ENCODE measurements at regions not wholly inside any gene's neighbourhood (a gene's known extent, or its start where the extent isn't known, plus 50 kb on each side); places are given as distances from the start of the nearest gene placed in this dataset.
"Not testable (repeated sequence)": the region's sequence is repeated elsewhere in the genome, so short reads cannot be mapped to it uniquely, and the experiment has no call there.

DNA sequence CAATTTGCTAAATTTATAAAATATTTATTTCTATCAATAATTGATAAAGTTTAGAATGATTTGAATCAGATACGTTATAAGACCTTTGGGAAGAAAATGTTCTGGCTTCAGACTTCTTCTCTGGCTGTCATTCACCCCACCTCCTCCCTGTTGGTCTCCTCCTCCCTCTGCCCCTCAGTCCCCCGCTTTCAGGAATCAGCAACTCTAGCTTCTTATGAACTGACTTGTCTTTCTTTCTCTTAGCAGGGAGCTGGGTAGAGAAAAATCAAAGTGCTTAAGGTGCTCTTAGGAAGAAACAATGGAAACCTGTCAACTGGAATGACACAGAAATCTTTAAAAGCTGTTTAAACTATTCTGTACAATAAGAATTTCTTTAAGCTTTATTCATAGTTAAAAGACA is 71.3 kb upstream of the ETV3 start:
- H3K9me3 ChIP-seq (ENCODE audit: control extremely low read depth in 1 of 5, control insufficient read depth in 4 of 5, insufficient read depth in 2 of 5, low read depth in 1 of 5, low read length in 4 of 5), result peaks cover 0 to 16% (median 4%) of the 10 kb centered on the region in 5 experiments
- no peak overlapping the region for H3K4me3 ChIP-seq (ENCODE audit: control insufficient read depth in 1 of 7, extremely low read depth in 1 of 7, insufficient read depth in 4 of 7, low read depth in 2 of 7, low read length in 6 of 7)
- CTCF ChIA-PET, result interaction anchor here (2.0 kb wide), 1 partner anchor 13 kb away, joined by 8 read pairs; no protein-coding TSS in a partner anchor
- no peak overlapping the region for H3K27ac ChIP-seq (ENCODE audit: insufficient read depth in 1 of 2, low read depth in 1 of 2, low read length in 2 of 2, poor library complexity in 1 of 2, severe bottlenecking in 2 of 2)
- 100% methylated on average over 1 of the region's 2 CpGs for WGBS (ENCODE audit: insufficient coverage)
- peaks cover 0 to 2% (median under 1%) of the 10 kb centered on the region in 5 experiments for H3K27me3 ChIP-seq (replicated peaks in 2 of 5; ENCODE audit: control insufficient read depth in 4 of 5, insufficient read depth in 5 of 5, low read length in 4 of 5)
- DNase-seq, result no peak
- POLR2A ChIA-PET, result no interaction called here
- no peaks in the 10 kb centered on the region for H3K36me3 ChIP-seq (ENCODE audit: control insufficient read depth in 4 of 4, insufficient read depth in 4 of 4, low read length in 3 of 4)
- H3K4me1 ChIP-seq (ENCODE audit: control extremely low read depth in 1 of 4, control insufficient read depth in 4 of 4, insufficient read depth in 4 of 4, low read length in 3 of 4), result no peaks in the 10 kb centered on the region

DNA sequence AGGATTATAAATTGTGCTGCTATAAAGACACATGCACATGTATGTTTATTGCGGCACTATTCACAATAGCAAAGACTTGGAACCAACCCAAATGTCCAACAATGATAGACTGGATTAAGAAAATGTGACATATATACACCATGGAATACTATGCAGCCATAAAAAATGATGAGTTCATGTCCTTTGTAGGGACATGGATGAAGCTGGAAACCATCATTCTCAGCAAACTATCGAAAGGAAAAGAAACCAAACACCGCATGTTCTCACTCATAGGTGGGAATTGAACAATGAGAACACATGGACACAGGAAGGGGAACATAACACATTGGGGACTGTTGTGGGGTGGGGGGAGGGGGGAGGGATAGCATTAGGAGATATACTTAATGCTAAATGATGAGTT is 67.8 kb upstream of the ETV3 start:
- H3K9me3 ChIP-seq (ENCODE audit: control extremely low read depth in 1 of 5, control insufficient read depth in 4 of 5, insufficient read depth in 2 of 5, low read depth in 1 of 5, low read length in 4 of 5); H3K4me3 ChIP-seq (ENCODE audit: control insufficient read depth in 1 of 7, extremely low read depth in 1 of 7, insufficient read depth in 4 of 7, low read depth in 2 of 7, low read length in 6 of 7); H3K27me3 ChIP-seq (replicated peaks in 2 of 5; ENCODE audit: control insufficient read depth in 4 of 5, insufficient read depth in 5 of 5, low read length in 4 of 5); POLR2A ChIA-PET; DNase-seq; H3K4me1 ChIP-seq (ENCODE audit: control extremely low read depth in 1 of 4, control insufficient read depth in 4 of 4, insufficient read depth in 4 of 4, low read length in 3 of 4); H3K36me3 ChIP-seq (ENCODE audit: control insufficient read depth in 4 of 4, insufficient read depth in 4 of 4, low read length in 3 of 4); H3K27ac ChIP-seq (ENCODE audit: insufficient read depth in 1 of 2, low read depth in 1 of 2, low read length in 2 of 2, poor library complexity in 1 of 2, severe bottlenecking in 2 of 2): not testable (repeated sequence)
- no CpG with 5 or more reads among the region's 3 CpGs for WGBS (ENCODE audit: insufficient coverage)
- CTCF ChIA-PET, result interaction anchor here (1.2 kb wide), 1 partner anchor 300 kb away, joined by 3 read pairs; no protein-coding TSS in a partner anchor

DNA sequence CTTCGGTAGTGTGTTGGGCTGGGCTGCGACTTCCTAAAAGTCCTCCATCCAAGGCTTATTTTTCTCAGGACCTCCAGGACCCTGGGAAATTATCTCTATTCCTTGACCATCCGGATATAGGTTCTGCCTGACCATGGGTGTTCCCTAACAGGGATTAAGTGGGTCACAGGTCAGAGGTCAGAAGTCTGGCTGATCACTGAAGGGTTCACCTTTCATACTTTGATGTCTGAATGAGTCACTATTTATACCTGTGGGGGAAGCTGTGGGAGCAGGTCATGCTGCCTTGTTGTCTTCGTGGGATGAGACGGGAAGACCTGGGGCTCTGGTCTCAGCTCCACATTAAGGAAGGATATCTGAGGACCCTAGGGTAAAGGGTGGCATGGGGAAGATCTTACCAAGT is 65.0 kb upstream of the ETV3 start:
- Histone ChIP-seq H3K9me3 (ENCODE audit: control extremely low read depth in 1 of 5, control insufficient read depth in 4 of 5, insufficient read depth in 2 of 5, low read depth in 1 of 5, low read length in 4 of 5) (no peaks in the 10 kb centered on the region), H3K36me3 (ENCODE audit: control insufficient read depth in 4 of 4, insufficient read depth in 4 of 4, low read length in 3 of 4) (no peaks in the 10 kb centered on the region), H3K4me3 (ENCODE audit: control insufficient read depth in 1 of 7, extremely low read depth in 1 of 7, insufficient read depth in 4 of 7, low read depth in 2 of 7, low read length in 6 of 7) (no peak overlapping the region), H3K4me1 (ENCODE audit: control extremely low read depth in 1 of 4, control insufficient read depth in 4 of 4, insufficient read depth in 4 of 4, low read length in 3 of 4) (no peaks in the 10 kb centered on the region), H3K27ac (ENCODE audit: insufficient read depth in 1 of 2, low read depth in 1 of 2, low read length in 2 of 2, poor library complexity in 1 of 2, severe bottlenecking in 2 of 2) (no peak overlapping the region), H3K27me3 (replicated peaks in 2 of 5; ENCODE audit: control insufficient read depth in 4 of 5, insufficient read depth in 5 of 5, low read length in 4 of 5) (peaks cover 0 to 5% (median 2%) of the 10 kb centered on the region in 5 experiments)
- 100% methylated on average over 4 of the region's 5 CpGs for WGBS (ENCODE audit: insufficient coverage)
- ChIA-PET POLR2A (no interaction called here), CTCF (interaction anchor here (0.8 to 2.1 kb wide), 2 partner anchors 10 to 292 kb away, joined by 3 to 8 read pairs; no protein-coding TSS in a partner anchor)
- no peak for DNase-seq

DNA sequence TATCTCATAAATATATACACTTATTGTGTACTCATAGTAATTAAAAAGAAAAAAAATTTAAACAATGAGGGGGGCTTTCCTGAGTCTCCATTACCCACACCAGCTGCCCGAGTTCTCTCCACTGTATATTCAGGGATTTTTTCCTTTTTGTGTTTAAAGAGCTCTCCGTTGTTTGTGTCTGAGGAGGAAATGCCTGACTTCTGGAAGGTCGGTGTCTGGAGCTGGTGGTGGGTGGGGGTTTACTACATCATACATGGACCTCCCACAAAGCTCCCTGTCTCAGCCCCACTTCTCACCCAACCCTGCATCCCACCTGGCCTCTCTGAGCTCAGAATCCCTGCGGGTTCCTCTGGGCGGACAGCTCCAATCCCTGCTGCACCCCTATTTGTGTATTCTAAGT is 64.1 kb upstream of the ETV3 start:
- CTCF ChIA-PET, result interaction anchor here (1.0 to 2.1 kb wide), 2 partner anchors 10 to 281 kb away, joined by 3 to 8 read pairs; no protein-coding TSS in a partner anchor
- no peaks in the 10 kb centered on the region for H3K9me3 ChIP-seq (ENCODE audit: control extremely low read depth in 1 of 5, control insufficient read depth in 4 of 5, insufficient read depth in 2 of 5, low read depth in 1 of 5, low read length in 4 of 5)
- no peak overlapping the region for H3K27ac ChIP-seq (ENCODE audit: insufficient read depth in 1 of 2, low read depth in 1 of 2, low read length in 2 of 2, poor library complexity in 1 of 2, severe bottlenecking in 2 of 2)
- POLR2A ChIA-PET, result no interaction called here
- no peak overlapping the region for H3K4me3 ChIP-seq (ENCODE audit: control insufficient read depth in 1 of 7, extremely low read depth in 1 of 7, insufficient read depth in 4 of 7, low read depth in 2 of 7, low read length in 6 of 7)
- H3K4me1 ChIP-seq (ENCODE audit: control extremely low read depth in 1 of 4, control insufficient read depth in 4 of 4, insufficient read depth in 4 of 4, low read length in 3 of 4), result no peaks in the 10 kb centered on the region
- WGBS (ENCODE audit: insufficient coverage), result 94% methylated on average over 2 of the region's 5 CpGs
- DNase-seq, result no peak
- no peaks in the 10 kb centered on the region for H3K36me3 ChIP-seq (ENCODE audit: control insufficient read depth in 4 of 4, insufficient read depth in 4 of 4, low read length in 3 of 4)
- H3K27me3 ChIP-seq (replicated peaks in 2 of 5; ENCODE audit: control insufficient read depth in 4 of 5, insufficient read depth in 5 of 5, low read length in 4 of 5), result peaks cover 0 to 5% (median 2%) of the 10 kb centered on the region in 5 experiments

DNA sequence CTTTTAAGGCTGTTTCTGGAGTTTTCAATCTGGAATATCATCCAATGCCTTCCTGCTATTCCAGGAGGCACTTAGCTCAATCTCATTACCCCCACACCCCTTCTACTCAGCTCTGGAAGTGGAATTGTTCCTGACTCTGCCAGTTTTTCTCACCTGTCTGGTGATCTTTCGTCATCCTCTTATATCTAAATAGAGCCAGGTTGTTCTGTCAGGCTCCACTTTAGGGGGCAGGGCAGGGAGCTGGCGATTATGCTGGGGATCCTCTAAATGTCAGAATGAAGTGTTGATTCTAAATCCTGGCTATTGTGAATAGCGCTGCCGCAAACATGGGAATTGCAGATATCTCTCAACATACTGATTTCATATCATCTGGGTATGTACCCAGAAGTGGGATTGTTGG is 63.6 kb upstream of the ETV3 start:
- ChIA-PET POLR2A (no interaction called here), CTCF (interaction anchor here (1.0 to 2.1 kb wide), 2 partner anchors 9 to 281 kb away, joined by 3 to 8 read pairs; no protein-coding TSS in a partner anchor)
- no peaks in the 10 kb centered on the region for H3K36me3 ChIP-seq (ENCODE audit: control insufficient read depth in 4 of 4, insufficient read depth in 4 of 4, low read length in 3 of 4)
- H3K27me3 ChIP-seq (replicated peaks in 2 of 5; ENCODE audit: control insufficient read depth in 4 of 5, insufficient read depth in 5 of 5, low read length in 4 of 5), result peaks cover 0 to 5% (median 2%) of the 10 kb centered on the region in 5 experiments
- no peak overlapping the region for H3K4me3 ChIP-seq (ENCODE audit: control insufficient read depth in 1 of 7, extremely low read depth in 1 of 7, insufficient read depth in 4 of 7, low read depth in 2 of 7, low read length in 6 of 7)
- no peaks in the 10 kb centered on the region for H3K9me3 ChIP-seq (ENCODE audit: control extremely low read depth in 1 of 5, control insufficient read depth in 4 of 5, insufficient read depth in 2 of 5, low read depth in 1 of 5, low read length in 4 of 5)
- no peak overlapping the region for H3K27ac ChIP-seq (ENCODE audit: insufficient read depth in 1 of 2, low read depth in 1 of 2, low read length in 2 of 2, poor library complexity in 1 of 2, severe bottlenecking in 2 of 2)
- peaks cover 0 to under 1% (median 0%) of the 10 kb centered on the region in 4 experiments for H3K4me1 ChIP-seq (ENCODE audit: control extremely low read depth in 1 of 4, control insufficient read depth in 4 of 4, insufficient read depth in 4 of 4, low read length in 3 of 4)
- no peak for DNase-seq
- WGBS (ENCODE audit: insufficient coverage), result 100% methylated on average over 3 of the region's 4 CpGs

DNA sequence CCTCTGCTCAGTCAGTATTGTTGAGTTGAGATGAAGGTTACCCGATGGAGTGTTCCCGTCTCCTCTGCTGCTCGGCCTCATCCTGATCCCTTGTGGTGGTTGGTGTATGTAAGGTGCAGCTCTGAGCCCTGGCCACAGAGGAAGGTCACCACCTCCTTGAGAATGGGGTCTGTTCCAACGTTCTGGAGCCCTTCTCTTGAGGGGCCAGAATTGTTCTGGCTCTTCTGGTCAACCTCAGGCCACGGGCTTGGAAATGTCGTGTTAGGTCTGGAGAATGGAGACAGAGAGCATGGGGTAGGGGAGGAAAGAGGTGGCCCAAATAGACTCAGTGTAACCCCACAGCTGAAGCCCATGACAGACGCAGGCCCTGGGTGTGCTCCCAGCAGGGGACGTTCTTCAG is 62.3 kb upstream of the ETV3 start:
- ChIA-PET POLR2A (no interaction called here), CTCF (no interaction called here)
- Histone ChIP-seq H3K27me3 (replicated peaks in 2 of 5; ENCODE audit: control insufficient read depth in 4 of 5, insufficient read depth in 5 of 5, low read length in 4 of 5) (peaks cover 0 to 15% (median 12%) of the 10 kb centered on the region in 5 experiments), H3K27ac (ENCODE audit: insufficient read depth in 1 of 2, low read depth in 1 of 2, low read length in 2 of 2, poor library complexity in 1 of 2, severe bottlenecking in 2 of 2) (no peak overlapping the region), H3K4me3 (ENCODE audit: control insufficient read depth in 1 of 7, extremely low read depth in 1 of 7, insufficient read depth in 4 of 7, low read depth in 2 of 7, low read length in 6 of 7) (no peak overlapping the region), H3K36me3 (ENCODE audit: control insufficient read depth in 4 of 4, insufficient read depth in 4 of 4, low read length in 3 of 4) (no peaks in the 10 kb centered on the region), H3K9me3 (ENCODE audit: control extremely low read depth in 1 of 5, control insufficient read depth in 4 of 5, insufficient read depth in 2 of 5, low read depth in 1 of 5, low read length in 4 of 5) (no peaks in the 10 kb centered on the region), H3K4me1 (ENCODE audit: control extremely low read depth in 1 of 4, control insufficient read depth in 4 of 4, insufficient read depth in 4 of 4, low read length in 3 of 4) (peaks cover 0 to 2% (median 0%) of the 10 kb centered on the region in 4 experiments)
- 91% methylated on average over 8 of the region's 8 CpGs for WGBS (ENCODE audit: insufficient coverage)
- DNase-seq, result no peak

DNA sequence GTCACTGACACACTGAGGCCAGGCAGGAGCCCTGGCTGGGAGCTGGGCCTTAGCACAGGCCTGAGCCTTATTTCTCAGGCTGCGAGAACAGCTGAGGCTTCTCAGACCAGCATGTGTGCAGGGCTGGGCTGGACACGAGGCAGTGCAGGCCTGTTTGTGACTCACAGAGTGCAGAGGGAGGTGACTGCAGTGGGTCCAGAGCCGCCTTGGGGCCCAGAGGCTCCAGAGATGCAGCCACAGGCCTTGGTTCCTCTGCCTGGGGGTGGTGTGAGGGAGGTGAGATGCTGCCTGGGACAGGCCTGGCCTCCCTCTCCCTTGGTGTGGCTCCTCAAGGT is 61.2 kb upstream of the ETV3 start:
- Histone ChIP-seq H3K36me3 (ENCODE audit: control insufficient read depth in 4 of 4, insufficient read depth in 4 of 4, low read length in 3 of 4) (no peaks in the 10 kb centered on the region), H3K4me1 (ENCODE audit: control extremely low read depth in 1 of 4, control insufficient read depth in 4 of 4, insufficient read depth in 4 of 4, low read length in 3 of 4) (peaks cover 0 to 9% (median 4%) of the 10 kb centered on the region in 4 experiments), H3K4me3 (ENCODE audit: control insufficient read depth in 1 of 7, extremely low read depth in 1 of 7, insufficient read depth in 4 of 7, low read depth in 2 of 7, low read length in 6 of 7) (no peak overlapping the region), H3K9me3 (ENCODE audit: control extremely low read depth in 1 of 5, control insufficient read depth in 4 of 5, insufficient read depth in 2 of 5, low read depth in 1 of 5, low read length in 4 of 5) (no peaks in the 10 kb centered on the region), H3K27me3 (replicated peaks in 2 of 5; ENCODE audit: control insufficient read depth in 4 of 5, insufficient read depth in 5 of 5, low read length in 4 of 5) (peaks cover 0 to 24% (median 13%) of the 10 kb centered on the region in 5 experiments), H3K27ac (ENCODE audit: insufficient read depth in 1 of 2, low read depth in 1 of 2, low read length in 2 of 2, poor library complexity in 1 of 2, severe bottlenecking in 2 of 2) (no peak overlapping the region)
- ChIA-PET CTCF (interaction anchor here (2.0 to 2.1 kb wide), 2 partner anchors 170 to 296 kb away, joined by 4 read pairs; no protein-coding TSS in a partner anchor), POLR2A (no interaction called here)
- WGBS (ENCODE audit: insufficient coverage), result 95% methylated on average over 2 of the region's 3 CpGs
- no peak for DNase-seq

All from common myeloid progenitor, CD34-positive (primary cell).